AG09309 (cell line): ENCODE measurements at regions not wholly inside any gene's neighbourhood (a gene's known extent, or its start where the extent isn't known, plus 50 kb on each side); places are given as distances from the start of the nearest gene placed in this dataset.
"Not testable (repeated sequence)": the region's sequence is repeated elsewhere in the genome, so short reads cannot be mapped to it uniquely, and the experiment has no call there.

Experiments
- DNase-seq: peaks from one replicate; pipeline ENCODE4 v3.0.0-alpha.2; 2010; ENCODE audit warnings: low read depth
- H3K4me3 ChIP-seq: 2 replicates; pipeline ENCODE4 v1.5.1; 2011; ENCODE audit warnings: mild to moderate bottlenecking, low read depth, low read length, moderate library complexity; ENCODE audit not compliant: control insufficient read depth
- TF ChIP-seq, protein P1 (sequence below): IDR thresholded peaks from 2 replicates; pipeline ENCODE4 v1.5.1; 2011; ENCODE audit warnings: mild to moderate bottlenecking, low read depth, low read length, inconsistent platforms; ENCODE audit not compliant: insufficient read depth, control insufficient read depth; ENCODE audit errors: missing control alignments

DNA sequence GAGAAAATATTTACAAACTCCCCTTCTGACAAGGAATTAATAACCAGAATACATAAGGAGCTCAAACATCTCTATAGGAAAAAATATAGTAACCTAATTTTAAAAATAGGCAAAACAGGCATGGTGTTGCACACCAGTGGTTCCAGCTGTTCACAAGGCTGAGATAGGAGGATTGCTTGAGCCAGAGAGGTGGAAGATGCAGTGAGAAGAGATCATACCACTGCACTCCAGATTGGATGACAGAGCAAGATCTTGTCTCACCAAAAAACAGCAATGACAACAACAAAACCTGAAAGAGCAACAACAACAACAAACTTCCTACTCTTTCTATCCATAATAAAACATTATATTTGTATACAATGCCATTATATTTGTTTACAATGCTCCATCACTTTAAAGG is 304.4 kb upstream of the CNTNAP2 start:
- no peak overlapping the region for H3K4me3 ChIP-seq
- TF ChIP-seq, protein P1, sequence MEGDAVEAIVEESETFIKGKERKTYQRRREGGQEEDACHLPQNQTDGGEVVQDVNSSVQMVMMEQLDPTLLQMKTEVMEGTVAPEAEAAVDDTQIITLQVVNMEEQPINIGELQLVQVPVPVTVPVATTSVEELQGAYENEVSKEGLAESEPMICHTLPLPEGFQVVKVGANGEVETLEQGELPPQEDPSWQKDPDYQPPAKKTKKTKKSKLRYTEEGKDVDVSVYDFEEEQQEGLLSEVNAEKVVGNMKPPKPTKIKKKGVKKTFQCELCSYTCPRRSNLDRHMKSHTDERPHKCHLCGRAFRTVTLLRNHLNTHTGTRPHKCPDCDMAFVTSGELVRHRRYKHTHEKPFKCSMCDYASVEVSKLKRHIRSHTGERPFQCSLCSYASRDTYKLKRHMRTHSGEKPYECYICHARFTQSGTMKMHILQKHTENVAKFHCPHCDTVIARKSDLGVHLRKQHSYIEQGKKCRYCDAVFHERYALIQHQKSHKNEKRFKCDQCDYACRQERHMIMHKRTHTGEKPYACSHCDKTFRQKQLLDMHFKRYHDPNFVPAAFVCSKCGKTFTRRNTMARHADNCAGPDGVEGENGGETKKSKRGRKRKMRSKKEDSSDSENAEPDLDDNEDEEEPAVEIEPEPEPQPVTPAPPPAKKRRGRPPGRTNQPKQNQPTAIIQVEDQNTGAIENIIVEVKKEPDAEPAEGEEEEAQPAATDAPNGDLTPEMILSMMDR = no peak
- no peak for DNase-seq

DNA sequence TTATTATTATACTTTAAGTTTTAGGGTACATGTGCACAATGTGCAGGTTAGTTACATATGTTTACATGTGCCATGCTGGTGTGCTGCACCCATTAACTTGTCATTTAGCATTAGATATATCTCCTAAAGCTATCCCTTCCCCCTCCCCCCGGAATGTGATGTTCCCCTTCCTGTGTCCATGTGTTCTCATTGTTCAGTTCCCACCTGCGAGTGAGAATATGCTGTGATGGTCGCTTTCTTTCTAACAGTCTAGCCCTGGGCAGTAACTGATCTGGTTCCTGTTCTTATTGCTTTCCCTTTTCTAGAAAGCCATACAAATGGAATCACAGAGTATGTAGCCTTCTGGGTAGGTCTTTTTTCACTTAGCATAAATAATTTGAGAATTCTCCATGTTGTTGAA is 311.1 kb upstream of the CNTNAP2 start:
- not testable (repeated sequence) for H3K4me3 ChIP-seq, DNase-seq

DNA sequence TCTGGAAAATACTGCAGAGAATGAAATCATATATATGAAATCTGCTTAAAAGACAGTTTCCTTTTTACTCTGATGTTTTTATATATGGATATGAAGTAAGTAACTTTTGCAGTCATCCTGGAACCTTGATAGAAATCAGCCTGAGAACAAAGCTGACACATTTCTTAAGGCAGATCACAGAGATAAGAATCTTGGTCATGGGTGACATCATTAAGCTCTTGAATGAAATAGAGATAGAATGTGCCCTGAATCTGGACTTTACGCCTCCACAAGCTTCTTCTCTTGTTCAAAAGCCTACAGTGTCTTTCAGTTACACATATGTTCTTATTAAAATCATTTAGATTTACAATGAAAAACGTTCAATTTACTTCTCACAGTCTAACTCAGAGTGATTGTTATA is 319.1 kb upstream of the CNTNAP2 start:
- no peak overlapping the region for H3K4me3 ChIP-seq
- no peak for DNase-seq
- TF ChIP-seq, protein P1 = no peak

DNA sequence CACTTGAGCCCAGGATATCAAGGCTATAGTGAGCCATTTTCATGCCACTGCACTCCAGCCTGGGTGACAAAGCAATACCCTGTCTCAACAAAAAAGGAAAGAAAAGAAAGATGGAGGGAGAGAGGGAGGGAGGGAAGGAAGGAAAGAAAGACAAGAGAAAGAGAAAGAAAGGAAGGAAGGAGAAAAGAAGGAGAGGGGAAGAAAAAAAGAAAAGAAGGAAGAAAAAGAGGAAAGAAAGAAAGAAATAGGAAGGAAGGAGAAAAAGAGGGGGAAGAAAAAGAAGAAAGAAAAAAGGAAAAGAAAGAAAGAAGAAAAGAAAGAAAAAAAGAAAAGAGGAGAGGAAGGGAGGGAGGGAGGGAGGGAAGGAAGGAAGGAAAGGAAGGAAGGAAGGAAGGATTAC is 321.5 kb upstream of the CNTNAP2 start:
- no peak for DNase-seq
- H3K4me3 ChIP-seq = no peak overlapping the region
- TF ChIP-seq, protein P1 = no peak

DNA sequence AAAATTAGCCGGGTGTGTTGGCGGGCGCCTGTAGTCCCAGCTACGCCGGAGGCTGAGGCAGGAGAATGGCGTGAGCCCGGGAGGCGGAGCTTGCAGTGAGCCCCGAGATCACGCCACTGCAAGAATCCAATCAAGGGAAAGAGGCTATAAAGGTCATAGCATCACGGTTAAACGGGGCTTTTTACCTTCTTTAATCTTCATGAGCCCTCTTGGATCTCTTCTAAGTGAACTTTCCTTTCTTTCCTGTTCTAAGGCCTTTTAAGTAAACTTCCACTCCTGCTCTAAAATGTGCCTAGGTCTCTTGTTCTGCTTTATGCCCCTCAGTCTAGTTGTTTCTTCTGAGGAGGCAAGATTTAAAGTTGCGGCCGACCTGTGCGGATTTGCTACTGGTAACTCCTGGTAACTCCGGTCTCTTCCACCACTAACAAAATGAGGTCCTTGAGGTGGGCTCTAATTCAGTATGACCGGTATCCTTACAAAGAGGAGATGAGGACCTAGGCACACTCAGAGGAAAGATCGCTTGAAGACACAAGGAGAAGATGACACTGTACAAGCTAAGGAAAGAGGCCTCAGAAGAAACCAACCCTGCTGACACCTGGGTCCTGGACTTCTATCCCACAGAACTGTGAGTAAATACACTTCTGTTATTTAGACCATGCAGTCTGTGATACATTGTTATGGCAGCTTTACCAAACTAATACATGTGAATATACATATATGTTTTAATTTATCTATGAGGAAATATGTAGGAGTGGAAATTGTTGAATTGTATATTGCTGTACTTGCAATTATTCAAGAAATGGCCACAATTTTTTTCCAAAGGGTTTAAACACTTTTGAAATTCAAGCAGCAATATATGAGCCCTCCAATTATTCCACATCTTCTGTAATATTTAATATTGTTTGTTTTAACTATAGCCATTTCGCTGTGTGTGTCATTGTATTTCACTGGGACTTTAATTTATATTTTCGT is 331.5 kb upstream of the CNTNAP2 start:
- DNase-seq = no peak
- H3K4me3 ChIP-seq = no peak overlapping the region
- TF ChIP-seq, protein P1 = no peak

DNA sequence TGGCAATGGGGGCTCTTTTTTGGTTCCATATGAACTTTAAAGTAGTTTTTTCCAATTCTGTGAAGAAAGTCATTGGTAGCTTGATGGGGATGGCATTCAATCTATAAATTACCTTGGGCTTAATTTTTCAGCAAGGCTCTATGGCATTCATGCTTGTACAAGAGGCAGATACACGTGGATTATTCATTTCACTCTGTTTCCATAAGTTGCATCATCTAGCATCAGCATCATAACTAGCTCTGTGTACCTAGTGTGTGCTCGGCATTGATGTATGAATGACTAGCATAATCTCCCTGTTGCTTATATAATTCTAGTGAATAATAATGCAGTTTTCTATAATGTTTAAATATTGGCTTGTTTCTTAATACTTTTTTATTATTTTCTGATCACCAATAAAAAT is 335.2 kb upstream of the CNTNAP2 start:
- DNase-seq = not testable (repeated sequence)

DNA sequence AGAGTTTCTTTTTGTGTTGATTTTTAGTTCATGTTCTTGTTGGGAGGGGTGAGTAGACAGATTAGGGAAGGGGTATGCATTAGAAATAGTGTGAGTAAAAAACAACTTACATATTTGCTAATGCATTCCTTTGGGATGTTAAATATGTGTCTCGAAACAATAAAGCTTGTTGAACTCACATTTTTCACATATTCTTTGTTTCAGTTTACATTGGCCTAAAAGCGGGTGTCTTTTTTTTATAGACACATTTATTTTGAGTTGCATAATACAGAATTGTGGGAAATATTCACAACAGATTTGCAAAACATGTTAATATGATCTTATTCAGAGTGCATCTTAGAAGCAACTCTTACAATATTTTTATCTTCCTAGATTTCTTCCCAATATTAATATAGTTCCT is 337.5 kb upstream of the CNTNAP2 start:
- TF ChIP-seq, protein P1 = no peak

More for the DNA sequence above, 335.2 kb upstream of the CNTNAP2 start:
- not testable (repeated sequence) for H3K4me3 ChIP-seq

More for the DNA sequence above, 337.5 kb upstream of the CNTNAP2 start:
- no peak overlapping the region for H3K4me3 ChIP-seq
- no peak for DNase-seq
